ENCODE measurements at regions not wholly inside any gene's neighbourhood (a gene's known extent, or its start where the extent isn't known, plus 50 kb on each side); places are given as distances from the start of the nearest gene placed in this dataset.

GRCh38 chr16:61210076-61210475 is 826.2 kb downstream of the CDH8 start:
- TF ChIP-seq POLR2AphosphoS5 (IDR thresholded peaks at IDR 0.05; ENCODE audit: low read depth, low read length), result no peak
- TF ChIP-seq REST (IDR thresholded peaks at IDR 0.05; ENCODE audit: insufficient read depth in 1 of 2, low read depth in 2 of 2, low read length in 2 of 2), result no peak
- TF ChIP-seq TAF1 (IDR thresholded peaks at IDR 0.05; ENCODE audit: borderline replicate concordance, insufficient read depth, low read length), result no peak
- no peak for TF ChIP-seq FOXP2 (optimal IDR thresholded peaks at IDR 0.05; ENCODE audit: borderline replicate concordance, extremely low read depth, extremely low read length, insufficient read depth)

Measured in PFSK-1 (cell line).